ENCODE measurements at regions not wholly inside any gene's neighbourhood (a gene's known extent, or its start where the extent isn't known, plus 50 kb on each side); places are given as distances from the start of the nearest gene placed in this dataset.

- TF ChIP-seq CTCF (IDR thresholded peaks at IDR 0.05) (no peak), POLR2A (IDR thresholded peaks at IDR 0.05) (no peak)
Observed at GRCh38 chr6:134819236-134819635, 130.7 kb downstream of the ALDH8A1 start.

All from adrenal gland (tissue), 5 donors.